22Rv1 (cell line): ENCODE measurements at regions not wholly inside any gene's neighbourhood (a gene's known extent, or its start where the extent isn't known, plus 50 kb on each side); places are given as distances from the start of the nearest gene placed in this dataset.

Experiments
- CTCF ChIP-seq: fragments of 450-650 bp; IDR thresholded peaks from 2 replicates; pipeline ENCODE4 v1.5.1; 2017; ENCODE audit warnings: mild to moderate bottlenecking
- ZFX ChIP-seq: fragments of 450-650 bp; IDR thresholded peaks from 2 replicates; pipeline ENCODE4 v1.6.1; 2017; ENCODE audit warnings: antibody characterized with exemption, borderline replicate concordance

- TF ChIP-seq CTCF (no peak), ZFX (no peak)
Observed at GRCh38 chr10:28922127-28922526, 244.8 kb downstream of the BAMBI start.
